HEK293 (cell line): ENCODE measurements at regions not wholly inside any gene's neighbourhood (a gene's known extent, or its start where the extent isn't known, plus 50 kb on each side); places are given as distances from the start of the nearest gene placed in this dataset.

Source experiments
- SCRT1 ChIP-seq: fragments of 450-650 bp; formaldehyde crosslinking; IDR thresholded peaks from 2 replicates; pipeline ENCODE4 v1.5.1; 2016; ENCODE audit warnings: missing biosample characterization, missing genetic modification characterization, borderline replicate concordance
- TRIM28 ChIP-seq: IDR thresholded peaks from 2 replicates; pipeline ENCODE4 v1.6.1; 2011; ENCODE audit warnings: low read length, control low read depth, borderline replicate concordance
- ZNF654 ChIP-seq: fragments of 450-650 bp; formaldehyde crosslinking; IDR thresholded peaks from 2 replicates; pipeline ENCODE4 v1.5.1; 2016; ENCODE audit warnings: low read depth, missing biosample characterization, missing genetic modification characterization
- TF ChIP-seq, protein P1 (sequence below): fragments of 450-650 bp; formaldehyde crosslinking; IDR thresholded peaks from 2 replicates; pipeline ENCODE4 v1.5.1; 2016; ENCODE audit warnings: missing biosample characterization, missing genetic modification characterization

GRCh38 chr3:118108769-118109168 is 925.9 kb downstream of the IGSF11 start:
- TF ChIP-seq, protein P1, sequence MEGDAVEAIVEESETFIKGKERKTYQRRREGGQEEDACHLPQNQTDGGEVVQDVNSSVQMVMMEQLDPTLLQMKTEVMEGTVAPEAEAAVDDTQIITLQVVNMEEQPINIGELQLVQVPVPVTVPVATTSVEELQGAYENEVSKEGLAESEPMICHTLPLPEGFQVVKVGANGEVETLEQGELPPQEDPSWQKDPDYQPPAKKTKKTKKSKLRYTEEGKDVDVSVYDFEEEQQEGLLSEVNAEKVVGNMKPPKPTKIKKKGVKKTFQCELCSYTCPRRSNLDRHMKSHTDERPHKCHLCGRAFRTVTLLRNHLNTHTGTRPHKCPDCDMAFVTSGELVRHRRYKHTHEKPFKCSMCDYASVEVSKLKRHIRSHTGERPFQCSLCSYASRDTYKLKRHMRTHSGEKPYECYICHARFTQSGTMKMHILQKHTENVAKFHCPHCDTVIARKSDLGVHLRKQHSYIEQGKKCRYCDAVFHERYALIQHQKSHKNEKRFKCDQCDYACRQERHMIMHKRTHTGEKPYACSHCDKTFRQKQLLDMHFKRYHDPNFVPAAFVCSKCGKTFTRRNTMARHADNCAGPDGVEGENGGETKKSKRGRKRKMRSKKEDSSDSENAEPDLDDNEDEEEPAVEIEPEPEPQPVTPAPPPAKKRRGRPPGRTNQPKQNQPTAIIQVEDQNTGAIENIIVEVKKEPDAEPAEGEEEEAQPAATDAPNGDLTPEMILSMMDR (tag by site-specific recombination) = no peak
- TF ChIP-seq TRIM28 (no peak), ZNF654 (tag by site-specific recombination) (no peak), SCRT1 (tag by site-specific recombination) (no peak)
